Endothelial cell of umbilical vein (primary cell): ENCODE measurements at regions not wholly inside any gene's neighbourhood (a gene's known extent, or its start where the extent isn't known, plus 50 kb on each side); places are given as distances from the start of the nearest gene placed in this dataset.
"Not testable (repeated sequence)": the region's sequence is repeated elsewhere in the genome, so short reads cannot be mapped to it uniquely, and the experiment has no call there.

Experiments
- BruUV-seq: library from RNA; stranded (reverse); fragments of 400-500 nt; replicated peaks from 2 replicates; lab custom pipeline; 2021; lab: Mats Ljungman, UMichigan
- CTCF ChIA-PET: fragments of 300-600, 350-600 bp; sonication (Branson Sonifier 250); formaldehyde crosslinking; loops from one replicate; lab custom pipeline; 2021; ENCODE audit warnings: antibody characterized with exemption, inconsistent platforms; lab: Charles Lee
- POLR2A ChIA-PET: fragments of 300-600, 350-600 bp; sonication (Branson Sonifier 250); formaldehyde crosslinking; loops from one replicate; lab custom pipeline; 2021; ENCODE audit warnings: antibody characterized with exemption, inconsistent platforms; lab: Charles Lee
- DNase-seq: peaks from one replicate; pipeline ENCODE4 v3.0.0-alpha.2; 2011; ENCODE audit warnings: low read depth, low spot score
- FAIRE-seq: peaks from 2 replicates; lab custom pipeline; 2011; peaks lifted over from hg19 to GRCh38; lab: Jason Lieb, UNC
- H2AFZ ChIP-seq: 2 replicates; pipeline ENCODE4 v1.6.0; 2012; ENCODE audit warnings: low read depth, low read length, control low read depth, inconsistent platforms
- H3K27ac ChIP-seq: 2 replicates; pipeline ENCODE4 v1.5.1; 2011; ENCODE audit warnings: low read depth, mild to moderate bottlenecking, control low read depth, low read length, moderate library complexity; ENCODE audit not compliant: insufficient read depth
- H3K27me3 ChIP-seq, 2 experiments: 2 replicates each; pipeline versions ENCODE4 v1.6.0 to v1.6.1; 2011; ENCODE audit warnings: low read length in 2 of 2, mixed read lengths in 1 of 2; ENCODE audit not compliant: control insufficient read depth in 2 of 2, insufficient read depth in 2 of 2
- H3K36me3 ChIP-seq, 2 experiments: 2 replicates in 1 of 2; 3 replicates in 1 of 2; pipeline ENCODE4 v1.5.1; 2011; ENCODE audit warnings: low read length in 2 of 2, mild to moderate bottlenecking in 1 of 2, moderate library complexity in 1 of 2; ENCODE audit not compliant: control insufficient read depth in 2 of 2, insufficient read depth in 2 of 2; ENCODE audit errors: extremely low read depth in 1 of 2
- H3K4me1 ChIP-seq: 3 replicates; pipeline ENCODE4 v1.5.1; 2011; ENCODE audit warnings: mild to moderate bottlenecking, low read length; ENCODE audit not compliant: control insufficient read depth, insufficient read depth; ENCODE audit errors: extremely low read depth
- H3K4me2 ChIP-seq: 2 replicates; pipeline ENCODE4 v1.6.1; 2011; ENCODE audit warnings: low read length, control low read depth, mixed read lengths; ENCODE audit not compliant: insufficient read depth
- H3K4me3 ChIP-seq, 3 experiments: fragments of 200-600 bp in 1 of 3; sonication (generic), shearing (Covaris generic) in 1 of 3; replicated peaks in 1 of 3; 2 replicates each; pipeline ENCODE4 v1.5.1; 2011 to 2016; ENCODE audit warnings: control low read depth in 3 of 3, low read length in 3 of 3, mild to moderate bottlenecking in 2 of 3, inconsistent platforms in 1 of 3, low read depth in 1 of 3, moderate library complexity in 1 of 3; ENCODE audit not compliant: insufficient read depth in 1 of 3
- H3K79me2 ChIP-seq: 2 replicates; pipeline ENCODE4 v1.6.0; 2012; ENCODE audit warnings: low read length, inconsistent platforms; ENCODE audit not compliant: control insufficient read depth, insufficient read depth
- H3K9ac ChIP-seq: replicated peaks from 2 replicates; pipeline ENCODE3; 2011; ENCODE audit warnings: low read length, control low read depth; ENCODE audit not compliant: insufficient read depth; ENCODE audit errors: extremely low read depth
- H3K9me1 ChIP-seq: replicated peaks from 3 replicates; pipeline ENCODE4 v1.6.0; 2011; ENCODE audit warnings: mild to moderate bottlenecking, low read length; ENCODE audit not compliant: control insufficient read depth, insufficient read depth; ENCODE audit errors: extremely low read depth
- H3K9me3 ChIP-seq: replicated peaks from 2 replicates; pipeline ENCODE4 v1.5.1; 2012; ENCODE audit warnings: low read length, inconsistent platforms; ENCODE audit not compliant: control insufficient read depth, insufficient read depth
- H4K20me1 ChIP-seq: replicated peaks from 2 replicates; pipeline ENCODE3; 2011; ENCODE audit warnings: mild to moderate bottlenecking, low read length; ENCODE audit not compliant: control insufficient read depth, insufficient read depth; ENCODE audit errors: extremely low read depth
- CTCF ChIP-seq, 2 donors: IDR thresholded peaks; 1 replicate in 1 of 2; 2 replicates in 1 of 2; pipeline ENCODE4 v1.5.1; 2011; ENCODE audit warnings: low read length in 2 of 2, mild to moderate bottlenecking in 2 of 2, moderate library complexity in 2 of 2, control low read depth in 1 of 2, inconsistent platforms in 1 of 2, low read depth in 1 of 2; ENCODE audit not compliant: insufficient read depth in 1 of 2; ENCODE audit errors: extremely low read depth in 1 of 2
- EZH2 ChIP-seq: IDR thresholded peaks from 2 replicates; pipeline ENCODE4 v1.6.1; 2012; ENCODE audit warnings: borderline replicate concordance, low read depth, mild to moderate bottlenecking, moderate library complexity, low read length, inconsistent platforms; ENCODE audit not compliant: severe bottlenecking
- FOS ChIP-seq: IDR thresholded peaks from 2 replicates; pipeline ENCODE4 v1.6.1; 2011; ENCODE audit warnings: mild to moderate bottlenecking, low read length, moderate library complexity, borderline replicate concordance; ENCODE audit not compliant: insufficient read depth
- GATA2 ChIP-seq: IDR thresholded peaks from 2 replicates; pipeline ENCODE4 v1.7.0; 2011; ENCODE audit warnings: low read depth, mild to moderate bottlenecking, moderate library complexity, mixed read lengths, low read length; ENCODE audit not compliant: insufficient read length, insufficient read depth
- JUN ChIP-seq: IDR thresholded peaks from 2 replicates; pipeline ENCODE4 v1.6.1; 2011; ENCODE audit warnings: borderline replicate concordance, low read depth; ENCODE audit not compliant: insufficient read length, insufficient read depth
- MAX ChIP-seq: IDR thresholded peaks from 2 replicates; pipeline ENCODE4 v1.6.1; 2011; ENCODE audit not compliant: insufficient read depth, insufficient read length
- MYC ChIP-seq: IDR thresholded peaks from one replicate; pipeline ENCODE4 v1.6.1; 2011; ENCODE audit warnings: mild to moderate bottlenecking, low read depth, low read length
- POLR2A ChIP-seq: IDR thresholded peaks from 2 replicates; pipeline ENCODE4 v1.6.1; 2012; ENCODE audit warnings: low read depth, mild to moderate bottlenecking, control low read depth, low read length
- POLR2AphosphoS5 ChIP-seq: IDR thresholded peaks from 2 replicates; pipeline ENCODE4 v1.6.1; 2012; ENCODE audit warnings: low read depth, mild to moderate bottlenecking, control low read depth, low read length, moderate library complexity; ENCODE audit not compliant: insufficient read depth
- dilution Hi-C: fragments of 300-500 bp; cut with MboI; formaldehyde crosslinking; loops from one replicate; pipeline ENCODE4 v1.15.0; 2019; ENCODE audit warnings: low sequenced_read_pairs; ENCODE audit not compliant: extremely low pct_ligation_motif_present
- intact Hi-C: fragments of 100-400 bp; cut with micrococcal nuclease; formaldehyde crosslinking; loops from one replicate; pipeline ENCODE4 v1.10.0; 2022

GRCh38 chr6:86682297-86682696, 255.0 kb upstream of the HTR1E start:
- dilution Hi-C loops = no loop called here
- Histone ChIP-seq H3K9me1 (no peaks in the 10 kb centered on the region), H3K4me3 (no peak overlapping the region), H3K79me2 (no peaks in the 10 kb centered on the region), H4K20me1 (no peaks in the 10 kb centered on the region), H3K4me2 (no peak overlapping the region), H3K9ac (no peak overlapping the region), H3K27me3 (no peaks in the 10 kb centered on the region), H3K9me3 (no peaks in the 10 kb centered on the region), H2AFZ (no peak overlapping the region), H3K27ac (no peak overlapping the region), H3K4me1 (no peaks in the 10 kb centered on the region), H3K36me3 (no peaks in the 10 kb centered on the region)
- TF ChIP-seq GATA2 = no peak
- TF ChIP-seq MYC = no peak
- TF ChIP-seq POLR2A = no peak
- no peak for TF ChIP-seq CTCF (IDR thresholded peaks at IDR 0.05; ENCODE audit: extremely low read depth in 1 of 2, insufficient read depth in 1 of 2, low read depth in 1 of 2, low read length in 2 of 2)
- no peak for TF ChIP-seq JUN
- TF ChIP-seq EZH2 = no peak
- TF ChIP-seq FOS = no peak
- no peak for TF ChIP-seq MAX
- TF ChIP-seq POLR2AphosphoS5 = no peak
- intact Hi-C loops = no loop called here
- ChIA-PET CTCF (no interaction called here), POLR2A (no interaction called here)
- FAIRE-seq (no peak), DNase-seq (no peak)
- no TSS peak for BruUV-seq

GRCh38 chr6:86681140-86681539, 256.2 kb upstream of the HTR1E start:
- not testable (repeated sequence) for FAIRE-seq, BruUV-seq, H3K9ac ChIP-seq

GRCh38 chr6:86672125-86672524, 265.2 kb upstream of the HTR1E start:
- BruUV-seq, H3K27me3 ChIP-seq, POLR2A ChIA-PET, H3K36me3 ChIP-seq, H3K27ac ChIP-seq, H2AFZ ChIP-seq, H3K79me2 ChIP-seq, H3K9ac ChIP-seq, DNase-seq, H3K4me2 ChIP-seq, intact Hi-C loops, H3K9me1 ChIP-seq, H4K20me1 ChIP-seq, FAIRE-seq, CTCF ChIA-PET, H3K4me3 ChIP-seq, dilution Hi-C loops, H3K4me1 ChIP-seq, H3K9me3 ChIP-seq: not testable (repeated sequence)

More at GRCh38 chr6:86681140-86681539, 256.2 kb upstream of the HTR1E start:
- H3K4me1 ChIP-seq, intact Hi-C loops, H3K4me2 ChIP-seq, H3K27ac ChIP-seq, POLR2A ChIA-PET, H3K9me3 ChIP-seq, H3K36me3 ChIP-seq, H3K9me1 ChIP-seq, H3K79me2 ChIP-seq, dilution Hi-C loops, H3K4me3 ChIP-seq, H3K27me3 ChIP-seq, H4K20me1 ChIP-seq, H2AFZ ChIP-seq, CTCF ChIA-PET, DNase-seq: not testable (repeated sequence)
